Stimulated activated CD4-positive, alpha-beta T cell treated with anti-CD3 and anti-CD28 coated beads, Interleukin-2, amount 100 ng/mL, for 24 hours (primary cell): ENCODE measurements at regions not wholly inside any gene's neighbourhood (a gene's known extent, or its start where the extent isn't known, plus 50 kb on each side); places are given as distances from the start of the nearest gene placed in this dataset.
"Not testable (repeated sequence)": the region's sequence is repeated elsewhere in the genome, so short reads cannot be mapped to it uniquely, and the experiment has no call there.

Source experiments
- DNase-seq, 2 donors: peaks; one replicate each; pipeline ENCODE4 v3.0.0-alpha.2; 2020

DNA sequence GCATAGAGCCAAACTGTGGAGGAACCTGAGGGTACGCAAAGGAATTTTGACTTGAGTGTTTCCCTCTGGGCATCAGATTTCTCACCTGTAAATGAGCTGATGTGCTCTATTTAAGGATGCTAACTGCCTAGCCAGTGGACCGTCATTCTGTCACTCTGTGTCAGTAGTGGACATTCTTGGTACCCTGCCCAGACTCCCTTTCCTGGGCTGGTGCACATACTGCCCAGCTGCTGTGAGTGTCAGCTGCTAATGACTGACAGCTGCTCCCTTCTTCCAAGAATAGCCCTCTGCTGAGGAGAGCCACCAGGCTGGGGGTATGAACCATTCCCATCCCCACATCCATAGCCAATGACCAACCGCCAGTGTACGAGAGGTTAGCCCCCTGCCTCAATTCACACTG, 193.1 kb upstream of the DAB1 start:
- no peak for DNase-seq

DNA sequence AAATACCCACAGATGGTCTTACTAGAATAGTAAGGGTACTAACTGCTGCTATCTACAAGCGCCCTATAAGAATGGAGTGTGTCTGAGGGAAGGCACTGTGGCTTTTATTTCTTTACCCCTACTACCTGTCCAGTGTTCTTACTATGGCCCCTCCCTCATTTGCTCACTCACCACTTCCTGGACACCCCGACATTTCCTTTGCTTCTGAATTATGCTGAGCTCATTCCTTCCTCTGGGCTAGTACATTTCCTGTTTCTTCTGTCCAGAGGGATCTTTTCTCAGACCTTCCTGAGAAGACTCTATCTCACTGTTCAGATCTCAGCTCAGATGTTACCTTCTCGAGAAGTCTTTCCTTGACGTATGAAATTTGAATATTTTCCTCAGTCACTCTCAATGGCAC, 192.1 kb upstream of the DAB1 start:
- DNase-seq = no peak

DNA sequence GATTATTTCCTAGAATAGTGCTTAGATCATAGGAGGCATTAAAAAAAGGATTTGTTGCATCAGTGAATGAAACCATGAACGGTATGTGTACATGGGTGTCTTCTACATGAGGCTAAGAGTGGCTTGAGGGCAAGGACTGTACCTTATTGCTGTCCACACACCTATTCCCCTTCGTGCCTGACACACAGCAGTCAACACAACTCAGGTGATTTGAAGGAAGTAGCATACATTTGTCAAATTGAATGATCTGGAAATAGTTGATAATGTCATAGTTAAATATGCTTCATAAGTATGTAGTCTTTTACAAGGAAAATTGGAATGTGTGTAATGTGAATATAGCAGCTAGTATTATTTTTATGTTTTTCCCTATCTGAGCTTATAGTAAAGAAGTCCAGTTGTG, 189.0 kb upstream of the DAB1 start:
- DNase-seq = no peak

- no peak for DNase-seq
Observed at GRCh38 chr1:57605933-57606332, 182.1 kb upstream of the DAB1 start.

DNA sequence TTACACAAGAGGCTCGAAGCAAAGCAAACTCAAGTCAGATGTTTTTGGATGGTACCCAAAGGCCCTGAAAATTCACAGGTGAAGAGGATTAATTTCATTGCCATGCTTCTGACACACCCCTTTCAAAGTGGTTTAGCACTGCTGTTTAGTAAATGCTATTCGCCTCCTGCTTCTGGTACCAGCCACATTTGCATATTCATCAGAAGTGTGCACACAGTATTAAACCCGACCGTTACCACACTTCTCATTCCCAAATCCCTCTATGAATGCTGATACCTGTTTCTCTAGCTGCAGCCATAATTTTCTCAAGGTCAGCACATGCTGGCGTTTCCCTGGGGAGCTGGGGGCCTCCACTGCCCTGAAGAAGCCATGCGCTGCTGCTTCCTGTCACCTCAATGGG, 179.8 kb upstream of the DAB1 start:
- DNase-seq = no peak

DNA sequence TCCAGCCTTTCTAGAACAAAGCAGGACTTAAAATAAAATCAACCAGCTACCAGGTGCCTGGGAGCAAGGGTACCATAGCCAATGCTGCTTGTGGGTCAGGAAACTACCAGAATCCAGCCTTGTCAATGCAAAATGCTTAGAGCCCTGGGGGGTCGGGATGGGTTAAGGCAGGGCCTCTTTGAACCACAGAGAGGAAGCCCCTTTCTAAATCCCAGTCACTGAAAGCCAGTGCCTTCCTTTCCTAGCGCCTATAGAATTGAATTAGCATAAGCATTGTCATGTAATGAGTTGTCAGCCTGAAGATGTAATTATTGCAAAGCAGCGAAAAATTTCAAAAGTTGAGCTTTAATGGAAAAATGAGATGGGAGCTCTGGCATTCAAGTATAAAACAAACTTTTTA, 176.6 kb upstream of the DAB1 start:
- no peak for DNase-seq

GRCh38 chr1:57599236-57599994, 175.6 kb upstream of the DAB1 start:
- DNase-seq = no peak

DNA sequence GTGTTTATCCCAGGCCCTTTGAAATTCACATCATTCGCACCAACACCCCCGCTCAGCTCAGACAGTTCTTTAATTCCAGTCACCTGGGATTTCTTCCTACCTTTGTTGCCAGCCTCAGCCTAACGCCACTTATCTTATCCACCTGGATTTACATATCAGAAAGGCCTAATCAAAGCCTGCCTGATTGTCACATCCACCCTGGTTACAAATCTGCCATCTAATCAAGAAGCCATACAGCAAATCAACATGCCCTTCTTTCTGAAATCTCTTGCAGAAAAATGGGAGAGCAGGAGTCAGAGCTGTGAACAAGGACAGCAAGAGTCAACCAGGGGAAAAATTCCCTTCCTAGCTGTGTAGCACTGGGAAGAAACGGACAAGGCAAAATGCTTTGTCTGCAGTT, 173.2 kb upstream of the DAB1 start:
- no peak for DNase-seq

DNA sequence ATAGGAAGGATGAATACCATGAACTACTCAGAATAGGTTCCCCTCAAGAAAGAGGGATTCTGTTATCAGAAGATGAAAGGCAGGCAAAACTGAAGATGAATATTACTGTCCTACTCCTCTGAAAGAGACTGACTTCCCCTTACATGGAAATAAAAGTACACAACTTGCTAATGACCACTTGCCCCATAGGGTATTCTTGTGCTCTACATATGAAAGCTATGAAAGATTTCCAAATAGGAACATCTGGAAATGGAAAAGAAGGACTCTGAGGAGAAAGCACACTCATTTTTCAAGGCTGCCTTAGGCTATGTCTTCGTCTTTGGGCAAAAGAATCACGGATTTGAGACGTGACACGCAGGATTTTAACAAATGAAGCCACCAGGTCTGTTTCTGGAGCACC, 170.1 kb upstream of the DAB1 start:
- no peak for DNase-seq

- DNase-seq = no peak
Observed at GRCh38 chr1:57591842-57592241, 168.0 kb upstream of the DAB1 start.

DNA sequence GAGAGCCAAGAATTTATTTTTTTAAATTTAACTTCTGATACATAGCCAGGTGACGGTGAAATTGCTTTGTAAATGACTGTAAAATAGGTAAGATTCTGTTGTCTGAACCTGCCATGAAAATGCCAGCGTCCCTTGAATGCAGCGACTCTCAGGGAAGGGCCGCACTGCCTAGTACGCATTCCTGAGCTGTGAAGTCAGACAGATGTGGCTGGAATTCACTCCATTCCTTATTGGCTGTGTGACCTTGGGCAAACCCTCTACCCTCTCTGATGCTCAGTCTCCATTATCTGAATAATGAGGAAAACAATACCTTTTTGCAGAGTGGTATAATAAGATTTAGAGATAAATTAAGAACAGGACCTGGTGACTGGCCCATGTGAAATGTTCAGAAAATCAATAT, 167.1 kb upstream of the DAB1 start:
- DNase-seq = no peak

GRCh38 chr1:57586842-57587241, 163.0 kb upstream of the DAB1 start:
- no peak for DNase-seq

GRCh38 chr1:57578680-57579079, 154.8 kb upstream of the DAB1 start:
- DNase-seq = no peak

DNA sequence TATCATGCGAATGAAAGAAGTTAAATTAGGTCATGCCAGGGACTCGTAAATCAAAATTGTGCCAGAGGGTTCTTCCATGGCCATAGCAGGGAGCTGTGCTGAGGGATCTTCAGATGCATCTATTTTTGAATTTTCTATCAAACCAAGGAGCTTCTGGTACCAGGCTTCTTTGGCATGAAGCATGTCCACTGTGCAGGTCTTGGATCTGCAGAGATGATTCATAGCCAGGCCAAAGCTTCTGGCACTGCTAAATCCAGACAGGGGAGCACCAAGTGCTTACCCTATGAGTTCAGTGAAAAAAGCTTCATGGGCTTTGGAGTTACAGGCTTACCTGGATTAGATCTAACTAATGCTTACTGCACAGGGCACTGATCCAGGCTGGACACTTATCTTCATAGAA, 154.2 kb upstream of the DAB1 start:
- no peak for DNase-seq

GRCh38 chr1:57576756-57577155, 152.9 kb upstream of the DAB1 start:
- DNase-seq = no peak

- DNase-seq = no peak
Observed at GRCh38 chr1:57572016-57572415, 148.2 kb upstream of the DAB1 start.

GRCh38 chr1:57558066-57558465, 134.2 kb upstream of the DAB1 start:
- DNase-seq = not testable (repeated sequence)

DNA sequence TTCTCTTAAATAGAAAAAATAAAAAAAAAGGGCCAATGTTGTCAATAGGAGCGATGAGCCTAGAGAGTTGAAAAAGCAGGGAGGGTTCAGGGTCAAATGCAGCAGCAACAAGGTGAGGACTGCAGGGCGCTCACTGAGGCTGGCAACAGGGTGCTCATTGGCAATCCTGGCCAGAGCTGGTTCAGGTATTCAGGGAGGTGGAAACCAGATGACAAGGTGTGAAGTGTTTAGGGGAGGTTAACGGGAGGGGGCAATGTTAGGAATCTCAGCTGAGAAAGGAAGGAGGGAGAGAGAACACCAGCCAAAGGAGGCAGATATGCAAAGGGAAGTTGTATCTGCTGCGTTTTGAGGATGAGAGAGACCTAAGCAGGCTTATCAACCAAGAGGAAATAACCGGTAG, 129.8 kb upstream of the DAB1 start:
- DNase-seq = no peak

GRCh38 chr1:57551476-57551875, 127.6 kb upstream of the DAB1 start:
- DNase-seq = no peak

DNA sequence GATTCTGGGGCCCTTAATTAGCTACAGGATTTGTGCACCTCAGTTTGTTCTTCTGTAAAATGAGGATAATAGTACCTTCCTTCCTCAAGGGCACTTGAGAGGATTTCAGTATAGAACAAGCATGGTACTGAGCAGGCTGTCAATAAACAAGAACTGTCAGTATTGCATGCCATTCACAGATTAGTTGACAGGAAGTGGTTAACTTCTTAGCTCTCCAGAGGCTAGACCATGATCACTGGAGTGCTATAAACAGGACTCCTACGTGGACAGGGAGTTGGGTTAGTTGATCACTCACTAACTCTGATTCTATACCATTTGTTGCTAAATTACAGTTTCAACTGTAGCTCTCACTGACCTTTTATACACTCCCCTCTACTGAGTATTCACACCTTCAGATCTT, 126.2 kb upstream of the DAB1 start:
- no peak for DNase-seq

GRCh38 chr1:57549300-57549699, 125.4 kb upstream of the DAB1 start:
- no peak for DNase-seq

DNA sequence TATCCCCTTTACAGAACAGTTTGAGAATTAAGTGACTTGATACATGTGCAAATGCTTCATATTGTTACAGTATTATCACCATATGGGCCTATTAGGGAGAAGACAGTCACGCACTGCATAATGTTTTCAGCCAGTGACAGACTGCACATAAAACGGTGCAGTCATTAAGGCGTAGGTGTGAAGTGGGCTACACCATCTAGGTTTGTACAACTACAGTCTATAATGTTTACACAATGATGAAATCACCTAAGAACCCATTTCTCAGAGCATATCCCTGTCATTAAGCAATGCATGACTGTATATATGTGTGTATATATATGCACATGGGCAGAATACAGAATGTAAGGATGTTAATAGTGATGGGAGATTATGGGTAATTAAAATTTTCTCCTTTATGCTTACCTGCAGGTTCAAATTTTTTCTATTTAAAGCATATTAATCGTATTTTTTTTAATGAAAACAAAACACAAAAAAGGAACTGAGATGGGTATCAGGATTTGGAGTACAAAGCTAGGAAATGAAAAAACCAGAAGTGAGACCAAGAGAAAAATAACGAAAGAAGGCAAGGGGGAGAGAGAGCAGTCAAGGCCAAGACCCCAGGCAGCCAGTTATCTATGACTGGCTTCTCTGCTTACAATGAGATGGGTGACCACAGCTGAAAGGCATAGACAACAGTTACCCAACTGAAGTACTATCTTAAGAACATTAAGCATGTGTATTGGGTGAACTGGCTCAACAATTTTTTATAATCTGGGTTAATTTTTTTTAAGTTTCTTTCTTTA, 122.9 kb upstream of the DAB1 start:
- no peak for DNase-seq

DNA sequence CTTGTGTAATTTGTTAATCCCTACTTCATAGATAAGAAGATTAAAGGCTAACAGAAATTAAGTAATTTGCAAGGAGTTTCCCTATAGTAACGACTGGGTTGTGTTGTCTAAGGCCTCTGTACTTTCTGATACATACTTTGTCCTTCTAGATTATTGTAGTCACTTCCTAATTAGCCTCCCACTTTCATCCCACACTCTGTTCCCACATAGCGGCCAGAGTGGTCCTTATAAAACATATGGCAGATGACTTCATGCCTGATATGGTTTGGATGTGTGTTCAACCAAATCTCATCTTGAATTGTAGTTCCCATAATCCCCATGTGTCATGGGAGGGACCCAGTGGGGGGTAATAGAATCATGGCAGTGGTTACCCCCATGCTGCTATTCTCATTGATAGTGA, 120.5 kb upstream of the DAB1 start:
- no peak for DNase-seq

- no peak for DNase-seq
Observed at GRCh38 chr1:57536749-57537423, 113.0 kb upstream of the DAB1 start.
